Epidermal melanocyte (primary cell): ENCODE measurements at regions not wholly inside any gene's neighbourhood (a gene's known extent, or its start where the extent isn't known, plus 50 kb on each side); places are given as distances from the start of the nearest gene placed in this dataset.
A peak's percentile ranks its signal among the peaks of the same experiment; 100 is the strongest.

Experiments
- DNase-seq: peaks from one replicate; pipeline ENCODE4 v3.0.0; 2011; ENCODE audit warnings: low spot score; ENCODE audit not compliant: insufficient read length

GRCh38 chr11:16440136-16440535, 83.8 kb upstream of the SOX6 start:
- DNase-seq: no peak

GRCh38 chr11:16434036-16434435, 77.7 kb upstream of the SOX6 start:
- no peak for DNase-seq

GRCh38 chr11:16430674-16431073, 74.3 kb upstream of the SOX6 start:
- DNase-seq: no peak

GRCh38 chr11:16421826-16422225, 65.5 kb upstream of the SOX6 start:
- DNase-seq: no peak

GRCh38 chr11:16418428-16419097, 62.2 kb upstream of the SOX6 start:
- DNase-seq: peak; percentile 40

- DNase-seq: no peak
Measured at GRCh38 chr11:16412525-16413172, 56.3 kb upstream of the SOX6 start.

GRCh38 chr11:16410479-16410878, 54.1 kb upstream of the SOX6 start:
- no peak for DNase-seq

- no peak for DNase-seq
Measured at GRCh38 chr11:16408619-16409018, 52.3 kb upstream of the SOX6 start.

GRCh38 chr11:16406226-16406625, 49.9 kb upstream of the SOX6 start:
- no peak for DNase-seq
